ENCODE measurements at regions not wholly inside any gene's neighbourhood (a gene's known extent, or its start where the extent isn't known, plus 50 kb on each side); places are given as distances from the start of the nearest gene placed in this dataset.

DNA sequence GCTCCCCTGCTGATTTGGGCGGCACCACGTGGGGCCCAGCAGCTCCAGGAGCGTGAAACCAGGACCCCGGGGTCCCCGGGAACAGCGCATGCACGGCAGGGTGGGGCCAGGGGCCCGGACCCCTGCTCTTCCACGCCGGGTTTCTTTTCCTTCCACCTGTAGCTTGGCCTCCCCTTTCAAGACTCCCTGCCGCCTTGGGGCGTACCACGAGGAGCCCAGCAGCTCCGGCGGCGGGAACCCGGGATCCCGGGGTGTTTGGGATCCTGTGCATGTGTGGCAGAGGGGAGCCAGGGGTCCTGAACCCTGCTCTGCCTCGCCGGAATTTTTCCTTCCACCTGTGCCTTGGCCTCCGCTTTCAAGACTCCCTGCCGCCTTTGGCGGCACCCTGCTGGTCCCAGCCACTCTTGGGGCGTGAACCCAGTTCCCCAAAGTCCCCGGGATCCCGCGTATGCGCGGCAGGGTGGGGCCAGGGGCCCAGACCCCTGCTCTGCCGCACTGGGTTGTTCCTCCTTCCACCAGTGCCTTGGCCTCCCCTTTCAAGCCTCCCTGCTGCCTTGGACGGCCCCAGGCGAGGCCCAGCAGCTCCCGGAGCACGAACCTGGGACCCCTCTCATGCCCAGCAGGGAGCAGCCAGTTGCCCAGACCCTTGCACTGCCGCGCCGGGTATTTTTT lies 322.7 kb downstream of the ALG10 start:
- Histone ChIP-seq H3K36me3 (no peaks in the 10 kb centered on the region), H3K27ac (no peak overlapping the region), H3K27me3 (peaks cover 0 to 17% of the 10 kb centered on the region in 2 donors), H3K9me3 (peaks cover 0 to 72% (median 0%) of the 10 kb centered on the region in 3 donors), H3K4me1 (no peaks in the 10 kb centered on the region), H3K4me3 (no peak overlapping the region)
- TF ChIP-seq CTCF (IDR thresholded peaks at IDR 0.05): no peak
- intact Hi-C loops (cut with DNase I; ENCODE audit: low total_unique reads): no loop called here
- DNase-seq: no peak

- intact Hi-C loops (cut with DNase I; ENCODE audit: low total_unique reads): no loop called here
- H3K9me3 ChIP-seq: peaks cover 0 to 69% (median 0%) of the 10 kb centered on the region in 3 donors
- DNase-seq: no peak
- no peak overlapping the region for H3K27ac ChIP-seq
- no peak for TF ChIP-seq CTCF (IDR thresholded peaks at IDR 0.05)
- no peaks in the 10 kb centered on the region for H3K36me3 ChIP-seq
- H3K4me1 ChIP-seq: no peaks in the 10 kb centered on the region
- peaks cover 0 to 17% of the 10 kb centered on the region in 2 donors for H3K27me3 ChIP-seq
- H3K4me3 ChIP-seq: no peak overlapping the region
Measured at GRCh38 chr12:34345801-34346200, 323.5 kb downstream of the ALG10 start.

- no peak for DNase-seq
- no peaks in the 10 kb centered on the region for H3K36me3 ChIP-seq
- no peaks in the 10 kb centered on the region for H3K4me1 ChIP-seq
- intact Hi-C loops (cut with DNase I; ENCODE audit: low total_unique reads): no loop called here
- no peak overlapping the region for H3K27ac ChIP-seq
- H3K4me3 ChIP-seq: no peak overlapping the region
- H3K9me3 ChIP-seq: peaks cover 0 to 67% (median 0%) of the 10 kb centered on the region in 3 donors
- H3K27me3 ChIP-seq: peaks cover 0 to 20% of the 10 kb centered on the region in 2 donors
- no peak for TF ChIP-seq CTCF (IDR thresholded peaks at IDR 0.05)
Measured at GRCh38 chr12:34346372-34347034, 324.2 kb downstream of the ALG10 start.

DNA sequence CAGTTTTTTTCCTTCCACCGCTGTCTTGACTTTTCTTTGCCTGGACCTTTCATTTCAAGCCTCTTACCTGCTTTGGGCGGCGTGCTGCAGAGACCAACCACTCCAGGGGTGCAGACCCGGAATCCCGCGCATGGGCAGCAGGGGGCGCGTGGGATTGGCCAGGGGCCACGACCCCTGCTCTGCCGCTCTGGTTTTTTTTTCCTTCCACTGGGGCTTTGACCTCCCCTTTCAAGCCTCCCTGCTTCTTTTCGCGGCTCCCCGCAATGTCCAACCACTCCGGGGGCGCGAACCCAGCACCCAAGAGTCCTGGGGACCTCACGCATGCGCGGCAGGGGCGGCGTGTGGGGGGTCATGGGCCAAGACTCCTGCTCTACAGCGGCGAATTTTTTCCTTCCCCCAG lies 325.1 kb downstream of the ALG10 start:
- intact Hi-C loops (cut with DNase I; ENCODE audit: low total_unique reads): no loop called here
- H3K4me3 ChIP-seq: no peak overlapping the region

DNA sequence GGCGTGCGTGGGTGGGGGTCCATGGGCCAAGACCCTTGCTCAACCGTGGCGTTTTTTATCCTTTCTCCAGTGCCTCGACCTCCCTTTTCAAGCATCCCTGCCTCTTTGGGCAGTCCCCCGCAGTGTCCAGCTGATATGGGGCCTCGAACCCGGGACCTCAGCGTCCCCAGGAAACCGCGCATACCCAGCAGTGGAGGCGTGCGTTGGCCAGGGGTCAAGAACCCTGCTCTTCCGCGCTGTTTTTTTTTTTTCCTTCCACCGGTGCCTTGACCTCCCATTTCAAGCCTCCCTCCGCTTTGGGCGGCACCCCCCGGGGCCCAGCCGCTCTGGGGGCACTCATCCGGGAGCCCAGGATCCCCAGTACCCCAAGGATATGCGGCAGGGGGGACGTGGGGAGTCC lies 325.8 kb downstream of the ALG10 start:
- intact Hi-C loops (cut with DNase I; ENCODE audit: low total_unique reads): no loop called here
- H3K27me3 ChIP-seq: peaks cover 0 to 33% of the 10 kb centered on the region in 2 donors
- H3K4me1 ChIP-seq: no peaks in the 10 kb centered on the region
- H3K27ac ChIP-seq: no peak overlapping the region
- no peak overlapping the region for H3K4me3 ChIP-seq
- no peak for TF ChIP-seq CTCF (IDR thresholded peaks at IDR 0.05)
- no peaks in the 10 kb centered on the region for H3K36me3 ChIP-seq
- no peak for DNase-seq
- peaks cover 0 to 58% (median 0%) of the 10 kb centered on the region in 3 donors for H3K9me3 ChIP-seq

More for the DNA sequence above, 325.1 kb downstream of the ALG10 start:
- DNase-seq: no peak
- no peaks in the 10 kb centered on the region for H3K36me3 ChIP-seq
- no peak overlapping the region for H3K27ac ChIP-seq
- H3K27me3 ChIP-seq: peaks cover 0 to 28% of the 10 kb centered on the region in 2 donors
- no peak for TF ChIP-seq CTCF (IDR thresholded peaks at IDR 0.05)
- no peaks in the 10 kb centered on the region for H3K4me1 ChIP-seq
- H3K9me3 ChIP-seq: peaks cover 0 to 64% (median 0%) of the 10 kb centered on the region in 3 donors

All from tibial artery (tissue), 4 donors.